C4-2B (cell line): ENCODE measurements at regions not wholly inside any gene's neighbourhood (a gene's known extent, or its start where the extent isn't known, plus 50 kb on each side); places are given as distances from the start of the nearest gene placed in this dataset.

ENCODE experiments used
- CTCF ChIP-seq: fragments of 450-650 bp; conservative IDR thresholded peaks from 2 replicates; pipeline ENCODE4 v1.5.1; 2017; ENCODE audit warnings: mild to moderate bottlenecking
- ZFX ChIP-seq: fragments of 450-650 bp; IDR thresholded peaks from 2 replicates; pipeline ENCODE4 v1.6.1; 2017

GRCh38 chr10:9786576-9786975 is 1231.1 kb upstream of the CELF2 start:
- TF ChIP-seq CTCF (no peak), ZFX (no peak)
